Ishikawa (cell line): ENCODE measurements at regions not wholly inside any gene's neighbourhood (a gene's known extent, or its start where the extent isn't known, plus 50 kb on each side); places are given as distances from the start of the nearest gene placed in this dataset.

Experiments used
- CREB1 ChIP-seq: IDR thresholded peaks from 2 replicates; pipeline ENCODE4 v1.6.1; 2012; ENCODE audit warnings: low read depth
- EGR1 ChIP-seq: IDR thresholded peaks from 2 replicates; pipeline ENCODE4 v1.6.1; 2012
- EP300 ChIP-seq: IDR thresholded peaks from 2 replicates; pipeline ENCODE4 v1.6.1; 2012; ENCODE audit warnings: borderline replicate concordance
- FOXM1 ChIP-seq: IDR thresholded peaks from 2 replicates; pipeline ENCODE4 v1.6.1; 2012; ENCODE audit warnings: low read depth, borderline replicate concordance
- MAX ChIP-seq: IDR thresholded peaks from 2 replicates; pipeline ENCODE4 v1.6.1; 2012
- NFIC ChIP-seq: IDR thresholded peaks from 2 replicates; pipeline ENCODE4 v1.6.1; 2012
- RAD21 ChIP-seq: IDR thresholded peaks from 2 replicates; pipeline ENCODE4 v1.6.1; 2012; ENCODE audit warnings: low read depth
- REST ChIP-seq: IDR thresholded peaks from 2 replicates; pipeline ENCODE4 v1.6.1; 2012; ENCODE audit warnings: low read depth, mild to moderate bottlenecking
- TEAD4 ChIP-seq: IDR thresholded peaks from 2 replicates; pipeline ENCODE4 v1.6.1; 2012
- USF1 ChIP-seq: IDR thresholded peaks from 2 replicates; pipeline ENCODE4 v1.6.1; 2012
- YY1 ChIP-seq: IDR thresholded peaks from 2 replicates; pipeline ENCODE4 v1.6.1; 2012; ENCODE audit warnings: low read depth
- ZBTB7A ChIP-seq: IDR thresholded peaks from 2 replicates; pipeline ENCODE4 v1.6.1; 2012; ENCODE audit warnings: low read depth

GRCh38 chr13:49844181-49844580 is 51.7 kb upstream of the KPNA3 start:
- TF ChIP-seq YY1 (no peak), CREB1 (no peak), EGR1 (no peak), EP300 (no peak), FOXM1 (no peak), REST (no peak), MAX (no peak), USF1 (no peak), RAD21 (no peak), ZBTB7A (no peak), NFIC (no peak), TEAD4 (no peak)
